ENCODE measurements at regions not wholly inside any gene's neighbourhood (a gene's known extent, or its start where the extent isn't known, plus 50 kb on each side); places are given as distances from the start of the nearest gene placed in this dataset.

- in situ Hi-C loops (cut with HindIII; ENCODE audit: low sequenced_read_pairs), result no loop called here
- no peak for DNase-seq (ENCODE audit: low read depth, low spot score)
- no peak overlapping the region for H3K4me3 ChIP-seq (ENCODE audit: low read depth, low read length)
- TF ChIP-seq CTCF (IDR thresholded peaks at IDR 0.05; ENCODE audit: low read depth, low read length), result no peak
Measured at GRCh38 chr21:43328958-43329691, 97.8 kb downstream of the SIK1 start.

GRCh38 chr21:43328185-43328957, 98.6 kb downstream of the SIK1 start:
- no peak for DNase-seq (ENCODE audit: low read depth, low spot score)
- no peak overlapping the region for H3K4me3 ChIP-seq (ENCODE audit: low read depth, low read length)
- in situ Hi-C loops (cut with HindIII; ENCODE audit: low sequenced_read_pairs), result no loop called here
- no peak for TF ChIP-seq CTCF (IDR thresholded peaks at IDR 0.05; ENCODE audit: low read depth, low read length)

- DNase-seq (ENCODE audit: low read depth, low spot score), result no peak
- no peak for TF ChIP-seq CTCF (IDR thresholded peaks at IDR 0.05; ENCODE audit: low read depth, low read length)
- in situ Hi-C loops (cut with HindIII; ENCODE audit: low sequenced_read_pairs), result no loop called here
- no peak overlapping the region for H3K4me3 ChIP-seq (ENCODE audit: low read depth, low read length)
Measured at GRCh38 chr21:43325968-43326715, 100.8 kb downstream of the SIK1 start.

GRCh38 chr21:43325036-43325435, 101.9 kb downstream of the SIK1 start:
- in situ Hi-C loops (cut with HindIII; ENCODE audit: low sequenced_read_pairs), result no loop called here

GRCh38 chr21:43324596-43324995, 102.3 kb downstream of the SIK1 start:
- in situ Hi-C loops (cut with HindIII; ENCODE audit: low sequenced_read_pairs), result no loop called here
- no peak overlapping the region for H3K4me3 ChIP-seq (ENCODE audit: low read depth, low read length)
- DNase-seq (ENCODE audit: low read depth, low spot score), result no peak
- TF ChIP-seq CTCF (IDR thresholded peaks at IDR 0.05; ENCODE audit: low read depth, low read length), result no peak

More at GRCh38 chr21:43325036-43325435, 101.9 kb downstream of the SIK1 start:
- DNase-seq (ENCODE audit: low read depth, low spot score), result no peak
- no peak overlapping the region for H3K4me3 ChIP-seq (ENCODE audit: low read depth, low read length)
- no peak for TF ChIP-seq CTCF (IDR thresholded peaks at IDR 0.05; ENCODE audit: low read depth, low read length)

- no peak for DNase-seq (ENCODE audit: low read depth, low spot score)
- no peak overlapping the region for H3K4me3 ChIP-seq (ENCODE audit: low read depth, low read length)
- TF ChIP-seq CTCF (IDR thresholded peaks at IDR 0.05; ENCODE audit: low read depth, low read length), result no peak
- in situ Hi-C loops (cut with HindIII; ENCODE audit: low sequenced_read_pairs), result no loop called here
Measured at GRCh38 chr21:43323244-43324005, 103.5 kb downstream of the SIK1 start.

Measured in astrocyte of the spinal cord (primary cell).